ENCODE measurements at regions not wholly inside any gene's neighbourhood (a gene's known extent, or its start where the extent isn't known, plus 50 kb on each side); places are given as distances from the start of the nearest gene placed in this dataset.

DNA sequence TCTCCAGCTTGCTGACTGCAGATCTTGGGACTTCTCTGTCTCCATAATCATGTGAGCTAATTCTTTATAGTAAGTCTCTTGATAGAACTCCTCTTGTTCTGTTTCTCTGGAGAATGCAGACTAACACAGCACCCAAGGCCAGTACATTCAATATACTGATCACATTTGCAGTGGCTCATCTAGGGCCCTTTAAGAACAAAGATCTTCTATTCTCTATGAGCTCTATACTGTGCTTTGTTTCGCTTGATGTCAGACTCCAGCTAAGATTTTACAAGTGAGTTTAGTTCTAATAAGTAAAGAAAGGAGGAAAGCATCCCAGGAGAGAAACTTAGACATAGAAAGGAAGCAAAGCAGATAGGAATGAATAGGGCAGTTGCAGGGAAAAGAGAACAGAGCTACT, 69.3 kb upstream of the TMPO start:
- Histone ChIP-seq H3K4me1 (no peaks in the 10 kb centered on the region), H3K36me3 (no peaks in the 10 kb centered on the region), H3K4me3 (no peak overlapping the region), H3K27ac (no peak overlapping the region), H3K27me3 (no peaks in the 10 kb centered on the region), H3K9me3 (no peaks in the 10 kb centered on the region)
- TF ChIP-seq, protein P1, sequence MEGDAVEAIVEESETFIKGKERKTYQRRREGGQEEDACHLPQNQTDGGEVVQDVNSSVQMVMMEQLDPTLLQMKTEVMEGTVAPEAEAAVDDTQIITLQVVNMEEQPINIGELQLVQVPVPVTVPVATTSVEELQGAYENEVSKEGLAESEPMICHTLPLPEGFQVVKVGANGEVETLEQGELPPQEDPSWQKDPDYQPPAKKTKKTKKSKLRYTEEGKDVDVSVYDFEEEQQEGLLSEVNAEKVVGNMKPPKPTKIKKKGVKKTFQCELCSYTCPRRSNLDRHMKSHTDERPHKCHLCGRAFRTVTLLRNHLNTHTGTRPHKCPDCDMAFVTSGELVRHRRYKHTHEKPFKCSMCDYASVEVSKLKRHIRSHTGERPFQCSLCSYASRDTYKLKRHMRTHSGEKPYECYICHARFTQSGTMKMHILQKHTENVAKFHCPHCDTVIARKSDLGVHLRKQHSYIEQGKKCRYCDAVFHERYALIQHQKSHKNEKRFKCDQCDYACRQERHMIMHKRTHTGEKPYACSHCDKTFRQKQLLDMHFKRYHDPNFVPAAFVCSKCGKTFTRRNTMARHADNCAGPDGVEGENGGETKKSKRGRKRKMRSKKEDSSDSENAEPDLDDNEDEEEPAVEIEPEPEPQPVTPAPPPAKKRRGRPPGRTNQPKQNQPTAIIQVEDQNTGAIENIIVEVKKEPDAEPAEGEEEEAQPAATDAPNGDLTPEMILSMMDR (IDR thresholded peaks at IDR 0.05), result no peak
- DNase-seq, result no peak
- intact Hi-C loops (cut with DNase I; ENCODE audit: low total_unique reads), result no loop called here

DNA sequence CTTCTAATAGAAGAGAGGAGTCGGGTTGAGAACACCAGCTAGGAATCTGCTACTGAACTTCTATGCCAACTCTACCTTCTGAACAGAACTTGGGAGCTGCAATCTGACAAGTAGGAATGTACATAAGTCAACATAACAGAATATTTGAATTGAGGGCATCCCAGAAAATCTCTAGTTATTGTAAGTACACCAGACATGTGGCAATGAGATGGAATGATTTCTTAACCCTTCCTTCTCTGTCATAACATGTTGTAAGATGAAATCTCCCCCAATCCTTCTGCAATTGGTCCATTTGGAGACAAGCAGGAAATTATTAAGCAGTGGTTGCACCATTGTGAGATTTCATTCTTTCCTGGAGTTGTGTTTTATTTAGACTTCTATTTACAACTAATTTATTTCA, 68.7 kb upstream of the TMPO start:
- no peaks in the 10 kb centered on the region for H3K36me3 ChIP-seq
- no peak for DNase-seq
- TF ChIP-seq, protein P1 (IDR thresholded peaks at IDR 0.05), result no peak
- intact Hi-C loops (cut with DNase I; ENCODE audit: low total_unique reads), result no loop called here
- H3K4me1 ChIP-seq, result no peaks in the 10 kb centered on the region
- H3K27ac ChIP-seq, result no peak overlapping the region
- H3K4me3 ChIP-seq, result no peak overlapping the region
- no peaks in the 10 kb centered on the region for H3K9me3 ChIP-seq
- H3K27me3 ChIP-seq, result no peaks in the 10 kb centered on the region

DNA sequence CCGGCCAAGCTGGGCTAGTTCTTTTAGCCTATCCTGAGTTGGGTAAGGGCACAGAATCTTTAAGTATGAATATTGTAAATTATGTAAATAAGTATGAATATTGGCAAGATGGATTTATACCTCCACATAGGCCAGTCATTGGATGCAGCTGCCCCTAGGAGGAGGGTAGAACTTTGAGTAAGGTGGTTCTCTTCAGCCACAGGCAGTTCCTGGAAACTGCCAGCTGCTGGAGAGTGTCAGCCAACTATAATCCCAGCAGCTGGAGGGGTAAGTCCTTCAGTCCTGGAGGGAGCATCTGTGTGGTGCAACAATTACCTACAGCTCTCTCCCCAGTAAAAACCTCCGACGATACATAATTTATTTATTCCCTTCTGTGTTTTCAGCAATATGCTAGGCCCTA, 65.8 kb upstream of the TMPO start:
- Histone ChIP-seq H3K27ac (no peak overlapping the region), H3K27me3 (no peaks in the 10 kb centered on the region), H3K9me3 (no peaks in the 10 kb centered on the region), H3K36me3 (no peaks in the 10 kb centered on the region), H3K4me3 (no peak overlapping the region), H3K4me1 (no peaks in the 10 kb centered on the region)
- no peak for DNase-seq
- TF ChIP-seq, protein P1 (IDR thresholded peaks at IDR 0.05), result no peak
- intact Hi-C loops (cut with DNase I; ENCODE audit: low total_unique reads), result no loop called here

GRCh38 chr12:98453070-98453469, 62.3 kb upstream of the TMPO start:
- intact Hi-C loops (cut with DNase I; ENCODE audit: low total_unique reads), result no loop called here
- H3K36me3 ChIP-seq, result no peaks in the 10 kb centered on the region
- H3K27me3 ChIP-seq, result no peaks in the 10 kb centered on the region
- peaks cover 0 to 9% (median 3%) of the 10 kb centered on the region in 4 donors for H3K4me1 ChIP-seq
- TF ChIP-seq, protein P1 (IDR thresholded peaks at IDR 0.05), result no peak
- no peak overlapping the region for H3K4me3 ChIP-seq
- no peaks in the 10 kb centered on the region for H3K9me3 ChIP-seq
- no peak for DNase-seq
- H3K27ac ChIP-seq, result no peak overlapping the region

DNA sequence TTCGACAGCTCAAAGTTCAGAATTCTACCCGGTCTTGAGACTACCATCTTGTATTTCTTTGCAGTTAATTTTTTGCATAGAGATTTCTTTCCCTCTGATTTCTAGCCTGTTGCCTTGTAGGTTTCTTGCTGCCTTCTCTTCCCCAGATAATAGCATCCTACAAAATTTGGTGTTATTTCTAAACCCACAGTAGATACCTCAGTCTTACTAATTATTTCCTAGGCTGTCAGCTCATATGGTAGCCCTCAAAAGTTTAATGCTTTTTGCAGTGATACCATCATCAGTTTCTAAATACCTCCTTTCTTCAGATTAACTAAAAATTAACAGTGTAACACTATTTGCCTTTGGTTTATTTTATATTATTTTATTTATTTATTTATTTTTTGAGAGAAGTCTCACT, 61.9 kb upstream of the TMPO start:
- intact Hi-C loops (cut with DNase I; ENCODE audit: low total_unique reads), result no loop called here
- no peaks in the 10 kb centered on the region for H3K36me3 ChIP-seq
- no peaks in the 10 kb centered on the region for H3K9me3 ChIP-seq
- no peak overlapping the region for H3K27ac ChIP-seq
- H3K4me1 ChIP-seq, result peaks cover 0 to 9% (median 3%) of the 10 kb centered on the region in 4 donors
- TF ChIP-seq, protein P1 (IDR thresholded peaks at IDR 0.05), result no peak
- no peak overlapping the region for H3K4me3 ChIP-seq
- no peak for DNase-seq
- H3K27me3 ChIP-seq, result no peaks in the 10 kb centered on the region

- Histone ChIP-seq H3K4me1 (peaks cover 0 to 9% (median 3%) of the 10 kb centered on the region in 4 donors), H3K36me3 (no peaks in the 10 kb centered on the region), H3K27ac (no peak overlapping the region), H3K4me3 (no peak overlapping the region), H3K27me3 (no peaks in the 10 kb centered on the region), H3K9me3 (no peaks in the 10 kb centered on the region)
- TF ChIP-seq, protein P1 (IDR thresholded peaks at IDR 0.05), result no peak
- intact Hi-C loops (cut with DNase I; ENCODE audit: low total_unique reads), result no loop called here
- DNase-seq, result no peak
Measured at GRCh38 chr12:98456041-98456440, 59.3 kb upstream of the TMPO start.

All from tibial artery (tissue), 4 donors.